H1 (cell line): ENCODE measurements at regions not wholly inside any gene's neighbourhood (a gene's known extent, or its start where the extent isn't known, plus 50 kb on each side); places are given as distances from the start of the nearest gene placed in this dataset.

ENCODE experiments used
- CHD1 ChIP-seq: IDR thresholded peaks from 2 replicates; pipeline ENCODE4 v1.6.1; 2012; ENCODE audit warnings: low read depth, low read length, improper control_type of control experiment
- CREB1 ChIP-seq: IDR thresholded peaks from 2 replicates; pipeline ENCODE4 v1.6.1; 2012; ENCODE audit warnings: inconsistent platforms
- CTCF ChIP-seq, 3 experiments: IDR thresholded peaks; 1 replicate in 2 of 3; 2 replicates in 1 of 3; pipeline versions ENCODE4 v1.5.1 to v1.6.1; 2011; ENCODE audit warnings: low read length in 3 of 3, mild to moderate bottlenecking in 3 of 3, inconsistent platforms in 2 of 3, low read depth in 1 of 3, moderate library complexity in 1 of 3; ENCODE audit not compliant: insufficient read depth in 1 of 3; ENCODE audit errors: control extremely low read depth in 1 of 3
- EGR1 ChIP-seq: IDR thresholded peaks from 2 replicates; pipeline ENCODE4 v1.6.1; 2011; ENCODE audit warnings: low read depth, low read length, borderline replicate concordance
- EZH2 ChIP-seq: fragments of 200-600 bp; sonication (generic); IDR thresholded peaks from 2 replicates; pipeline ENCODE4 v1.7.1; 2012; ENCODE audit warnings: low read depth, mild to moderate bottlenecking, moderate library complexity, low read length, inconsistent platforms; ENCODE audit not compliant: severe bottlenecking
- MAFK ChIP-seq: IDR thresholded peaks from 2 replicates; pipeline ENCODE4 v1.6.1; 2012; ENCODE audit warnings: low read depth, mild to moderate bottlenecking, improper control_type of control experiment, low read length
- POLR2A ChIP-seq, 2 experiments: IDR thresholded peaks; 1 replicate in 1 of 2; 2 replicates in 1 of 2; pipeline ENCODE4 v1.6.1; 2011; ENCODE audit warnings: low read depth in 2 of 2, low read length in 2 of 2, mild to moderate bottlenecking in 2 of 2; ENCODE audit errors: control extremely low read depth in 1 of 2
- POLR2AphosphoS5 ChIP-seq: IDR thresholded peaks from 2 replicates; pipeline ENCODE4 v1.6.1; 2011; ENCODE audit warnings: low read depth, low read length
- SIN3A ChIP-seq, 2 experiments: IDR thresholded peaks in 1 of 2; conservative IDR thresholded peaks in 1 of 2; 2 replicates each; pipeline ENCODE4 v1.6.1; 2011 to 2012; ENCODE audit warnings: low read length in 2 of 2, improper control_type of control experiment in 1 of 2, low read depth in 1 of 2, mild to moderate bottlenecking in 1 of 2
- TAF1 ChIP-seq: IDR thresholded peaks from 2 replicates; pipeline ENCODE4 v1.6.1; 2011; ENCODE audit warnings: mild to moderate bottlenecking, low read depth, low read length
- TCF12 ChIP-seq: IDR thresholded peaks from 2 replicates; pipeline ENCODE4 v1.6.1; 2011; ENCODE audit warnings: low read depth, mild to moderate bottlenecking, low read length
- YY1 ChIP-seq: IDR thresholded peaks from 2 replicates; pipeline ENCODE4 v1.6.1; 2011; ENCODE audit warnings: low read depth, mild to moderate bottlenecking, low read length

- no peak for TF ChIP-seq CTCF (IDR thresholded peaks at IDR 0.05; ENCODE audit: control extremely low read depth in 1 of 3, insufficient read depth in 1 of 3, low read depth in 1 of 3, low read length in 3 of 3)
- TF ChIP-seq POLR2AphosphoS5: no peak
- TF ChIP-seq TCF12: no peak
- no peak for TF ChIP-seq TAF1
- no peak for TF ChIP-seq SIN3A (conservative IDR thresholded peaks at IDR 0.05 in 1 of 2, IDR thresholded peaks at IDR 0.05 in 1 of 2; ENCODE audit: low read depth in 1 of 2, low read length in 2 of 2)
- TF ChIP-seq EGR1: no peak
- no peak for TF ChIP-seq EZH2
- no peak for TF ChIP-seq YY1
- TF ChIP-seq CHD1: no peak
- peak; percentile 47; the same call in 1 of the 2 replicates for TF ChIP-seq MAFK
- TF ChIP-seq CREB1: no peak
- no peak for TF ChIP-seq POLR2A (IDR thresholded peaks at IDR 0.05; ENCODE audit: control extremely low read depth in 1 of 2, low read depth in 2 of 2, low read length in 2 of 2)
Observed at GRCh38 chr6:82704045-82704444, 340.4 kb downstream of the TPBG start.
